KOPT-K1 (cell line): ENCODE measurements at regions not wholly inside any gene's neighbourhood (a gene's known extent, or its start where the extent isn't known, plus 50 kb on each side); places are given as distances from the start of the nearest gene placed in this dataset.

ENCODE experiments used
- H3K27ac ChIP-seq: fragments of 200-600 bp; sonication (generic); 2 replicates; pipeline ENCODE4 v1.5.1; 2016; ENCODE audit warnings: antibody characterized with exemption, mild to moderate bottlenecking, low read depth, low read length; ENCODE audit not compliant: poor library complexity, severe bottlenecking
- H3K36me3 ChIP-seq: fragments of 200-600 bp; sonication (generic); 2 replicates; pipeline ENCODE4 v1.5.1; 2017; ENCODE audit warnings: antibody characterized with exemption, mild to moderate bottlenecking, low read length, moderate library complexity; ENCODE audit not compliant: insufficient read depth
- H3K9me3 ChIP-seq: fragments of 200-600 bp; sonication (generic); 2 replicates; pipeline ENCODE4 v1.5.1; 2017; ENCODE audit warnings: antibody characterized with exemption, low read length, mild to moderate bottlenecking; ENCODE audit not compliant: insufficient read depth, poor library complexity, severe bottlenecking

DNA sequence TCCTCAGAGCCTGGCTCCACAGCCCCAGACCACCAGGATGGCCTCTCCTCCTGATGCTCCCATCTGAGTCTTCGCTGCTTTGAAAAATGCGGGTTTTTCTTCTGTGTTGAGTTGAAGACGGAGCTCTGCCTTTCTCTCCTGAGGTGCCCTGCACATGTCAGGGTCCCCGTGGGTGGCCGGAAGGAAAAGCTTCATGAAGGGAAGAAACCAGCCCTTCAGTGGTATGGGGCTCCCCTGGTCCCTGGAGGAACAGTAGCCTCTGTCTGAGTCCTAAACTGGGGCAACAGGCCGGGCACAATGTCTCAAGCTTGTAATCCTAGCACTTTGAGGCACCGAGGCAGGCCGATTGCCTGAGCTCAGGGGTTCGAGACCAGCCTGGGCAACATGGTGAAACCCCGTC is 54.7 kb upstream of the CAB39 start:
- Histone ChIP-seq H3K36me3 (no peaks in the 10 kb centered on the region), H3K27ac (peak overlapping the region; percentile 99), H3K9me3 (no peaks in the 10 kb centered on the region)

DNA sequence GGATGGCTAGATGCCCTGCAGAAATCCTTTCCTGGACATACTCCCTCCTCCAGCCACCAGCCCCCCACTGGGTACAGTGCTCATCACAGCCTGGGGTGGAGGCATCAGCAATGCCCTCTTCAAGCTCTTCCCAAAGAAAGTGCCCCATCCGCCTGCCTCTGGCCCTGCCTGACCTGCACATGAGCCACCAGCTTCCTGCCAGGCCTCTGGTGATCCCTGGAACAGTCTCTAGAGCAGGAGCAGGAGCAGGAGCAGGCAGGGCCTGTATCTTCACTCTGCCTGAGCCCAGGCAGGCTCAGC is 54.1 kb upstream of the CAB39 start:
- H3K9me3 ChIP-seq = no peaks in the 10 kb centered on the region
- H3K36me3 ChIP-seq = no peaks in the 10 kb centered on the region
- peak overlapping the region; percentile 99 for H3K27ac ChIP-seq

DNA sequence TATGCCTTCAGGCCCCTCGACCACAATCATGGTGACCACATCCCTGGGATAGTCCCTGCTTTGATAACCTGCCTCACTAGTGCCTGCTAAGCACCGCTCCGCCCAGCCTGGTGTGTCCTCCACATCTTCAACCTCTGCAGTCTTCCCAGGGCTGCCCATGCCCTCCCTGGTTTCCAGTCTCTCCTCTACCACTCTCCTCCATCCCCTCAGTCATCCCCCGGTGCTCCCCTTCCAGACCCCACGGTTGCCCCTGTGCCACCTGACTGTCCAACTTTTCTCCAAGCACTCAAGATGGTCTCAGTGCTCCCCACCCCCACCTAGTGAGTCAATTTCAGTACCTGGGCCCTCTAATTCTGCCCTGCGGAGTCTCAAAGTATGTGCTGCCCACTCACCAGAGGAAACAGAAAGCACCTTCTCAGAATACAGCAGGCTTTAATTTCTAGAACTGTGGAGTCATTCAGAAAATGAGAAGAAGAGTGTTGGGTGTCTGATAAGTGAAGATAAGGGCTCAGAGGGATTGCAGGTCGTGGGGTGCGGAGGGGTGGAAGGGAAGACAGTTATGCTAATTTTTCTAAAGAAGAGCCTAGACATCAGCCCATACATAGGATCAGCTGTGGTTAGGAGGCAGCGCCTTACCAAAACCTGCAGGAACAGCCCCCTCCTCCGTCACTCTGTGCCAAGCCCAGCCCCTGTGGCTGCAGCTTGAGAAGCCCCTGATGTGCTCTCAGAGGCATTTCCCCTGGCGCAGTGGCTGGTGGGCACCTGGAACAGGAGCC is 53.6 kb upstream of the CAB39 start:
- H3K9me3 ChIP-seq = no peaks in the 10 kb centered on the region
- no peaks in the 10 kb centered on the region for H3K36me3 ChIP-seq
- peak overlapping the region; percentile 99 for H3K27ac ChIP-seq

DNA sequence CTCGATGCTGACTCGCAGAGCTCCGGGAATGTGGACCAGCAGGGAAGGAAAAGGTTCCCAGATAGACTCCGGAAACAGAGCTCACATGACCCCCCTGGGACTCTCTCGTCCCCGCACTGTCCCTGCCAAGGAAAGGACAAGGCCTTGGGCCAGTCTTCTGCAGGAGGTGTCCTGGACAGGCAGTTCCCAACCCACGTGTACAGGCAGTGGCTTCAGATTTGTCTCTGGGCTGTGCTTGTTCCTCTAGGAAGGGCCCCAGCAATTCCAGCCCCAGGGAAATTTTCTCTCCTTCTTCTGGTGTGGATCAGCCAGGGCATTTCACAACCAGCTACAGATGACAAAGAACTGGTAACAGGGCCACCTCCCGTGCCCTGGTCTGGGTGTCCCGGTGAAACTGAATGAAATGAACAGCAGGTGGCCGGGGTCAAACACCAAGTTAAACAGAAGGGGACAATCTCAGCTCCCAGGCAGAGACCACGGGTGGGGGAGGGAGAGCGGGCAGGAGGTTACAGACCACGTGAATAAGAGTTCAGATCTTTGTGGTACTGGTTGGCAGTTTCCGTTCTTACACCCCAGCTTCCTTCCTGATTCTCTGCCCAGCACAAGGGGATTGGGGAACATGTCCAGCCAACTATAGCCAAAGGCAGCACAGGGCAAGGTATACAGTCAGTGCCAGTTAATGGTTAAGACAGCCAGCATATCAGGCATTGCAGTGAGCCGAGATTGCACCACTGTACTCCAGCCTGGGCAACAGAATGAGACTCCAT is 52.2 kb upstream of the CAB39 start:
- Histone ChIP-seq H3K9me3 (no peaks in the 10 kb centered on the region), H3K27ac (peak overlapping the region; percentile 99), H3K36me3 (no peaks in the 10 kb centered on the region)

DNA sequence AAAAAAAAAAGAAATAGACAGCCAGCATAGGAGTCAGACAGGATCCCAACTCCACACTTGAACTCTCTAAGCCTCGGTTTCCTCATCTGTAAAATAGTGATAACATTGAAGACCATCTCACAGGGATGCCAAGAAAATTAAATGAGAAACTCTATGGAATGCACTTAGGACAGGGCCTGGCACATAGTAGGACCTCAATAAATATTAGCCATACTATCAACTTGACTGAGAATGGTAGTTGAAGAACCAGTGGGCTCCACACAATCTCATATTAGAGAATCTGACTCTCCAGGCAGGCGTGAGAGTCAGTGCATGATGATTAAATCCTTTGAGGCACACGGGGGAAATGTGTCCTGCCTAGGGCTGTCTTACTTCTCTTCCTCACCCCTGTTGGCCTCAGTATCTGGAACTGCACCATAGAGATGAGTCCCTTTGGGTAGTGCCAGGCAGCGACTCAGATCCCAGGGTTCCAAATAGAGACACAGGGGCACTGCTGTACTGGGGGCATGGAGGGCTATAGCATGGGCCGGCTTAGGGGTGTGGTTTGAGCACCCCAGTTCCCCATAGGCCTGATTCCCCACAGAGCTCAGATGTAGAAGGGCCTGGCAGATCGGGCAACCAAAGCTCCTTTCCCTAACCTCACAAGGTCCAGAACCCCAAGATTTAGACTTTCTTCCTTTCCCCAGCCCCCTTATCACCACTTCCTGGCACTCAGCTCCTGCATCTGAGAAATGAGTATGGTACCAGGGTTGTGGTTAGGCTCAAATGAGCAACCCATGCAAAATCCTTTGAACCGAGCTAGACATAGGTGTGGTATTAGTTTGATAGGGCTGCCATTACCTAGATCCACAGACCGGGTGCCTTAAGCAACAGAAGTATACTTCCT is 51.3 kb upstream of the CAB39 start:
- H3K9me3 ChIP-seq = no peaks in the 10 kb centered on the region
- H3K27ac ChIP-seq = peak overlapping the region; percentile 99
- H3K36me3 ChIP-seq = no peaks in the 10 kb centered on the region
